SU-DHL-6 (cell line): ENCODE measurements at regions not wholly inside any gene's neighbourhood (a gene's known extent, or its start where the extent isn't known, plus 50 kb on each side); places are given as distances from the start of the nearest gene placed in this dataset.

Experiments
- CTCF ChIP-seq: fragments of 200-600 bp; sonication (generic); IDR thresholded peaks from one replicate; pipeline ENCODE4 v1.5.1; 2017; ENCODE audit warnings: antibody characterized with exemption, mild to moderate bottlenecking, low read length, moderate library complexity; ENCODE audit not compliant: insufficient read depth, poor library complexity, severe bottlenecking
- EZH2phosphoT487 ChIP-seq: fragments of 200-600 bp; sonication (generic), shearing (Covaris generic); conservative IDR thresholded peaks from 2 replicates; pipeline ENCODE4 v1.6.1; 2018; ENCODE audit warnings: mild to moderate bottlenecking, antibody characterized with exemption, low read length, moderate library complexity, mixed read lengths

- TF ChIP-seq CTCF (no peak), EZH2phosphoT487 (no peak)
Observed at GRCh38 chr1:244349581-244350001, 102.1 kb downstream of the ADSS2 start.
